ENCODE measurements at regions not wholly inside any gene's neighbourhood (a gene's known extent, or its start where the extent isn't known, plus 50 kb on each side); places are given as distances from the start of the nearest gene placed in this dataset.

- TF ChIP-seq, protein P1, sequence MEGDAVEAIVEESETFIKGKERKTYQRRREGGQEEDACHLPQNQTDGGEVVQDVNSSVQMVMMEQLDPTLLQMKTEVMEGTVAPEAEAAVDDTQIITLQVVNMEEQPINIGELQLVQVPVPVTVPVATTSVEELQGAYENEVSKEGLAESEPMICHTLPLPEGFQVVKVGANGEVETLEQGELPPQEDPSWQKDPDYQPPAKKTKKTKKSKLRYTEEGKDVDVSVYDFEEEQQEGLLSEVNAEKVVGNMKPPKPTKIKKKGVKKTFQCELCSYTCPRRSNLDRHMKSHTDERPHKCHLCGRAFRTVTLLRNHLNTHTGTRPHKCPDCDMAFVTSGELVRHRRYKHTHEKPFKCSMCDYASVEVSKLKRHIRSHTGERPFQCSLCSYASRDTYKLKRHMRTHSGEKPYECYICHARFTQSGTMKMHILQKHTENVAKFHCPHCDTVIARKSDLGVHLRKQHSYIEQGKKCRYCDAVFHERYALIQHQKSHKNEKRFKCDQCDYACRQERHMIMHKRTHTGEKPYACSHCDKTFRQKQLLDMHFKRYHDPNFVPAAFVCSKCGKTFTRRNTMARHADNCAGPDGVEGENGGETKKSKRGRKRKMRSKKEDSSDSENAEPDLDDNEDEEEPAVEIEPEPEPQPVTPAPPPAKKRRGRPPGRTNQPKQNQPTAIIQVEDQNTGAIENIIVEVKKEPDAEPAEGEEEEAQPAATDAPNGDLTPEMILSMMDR (IDR thresholded peaks at IDR 0.05): no peak
- TF ChIP-seq POLR2AphosphoS5 (IDR thresholded peaks at IDR 0.05) (no peak), EP300 (IDR thresholded peaks at IDR 0.05) (no peak)
Measured at GRCh38 chr21:15285556-15285955, 220.8 kb upstream of the NRIP1 start.
